HG02870 (cell line): ENCODE measurements at regions not wholly inside any gene's neighbourhood (a gene's known extent, or its start where the extent isn't known, plus 50 kb on each side); places are given as distances from the start of the nearest gene placed in this dataset.
"Not testable (repeated sequence)": the region's sequence is repeated elsewhere in the genome, so short reads cannot be mapped to it uniquely, and the experiment has no call there.

Experiments used
- ATAC-seq: cut with Tn5 transposase; IDR thresholded peaks from one replicate; pipeline ENCODE4 v1.9.1; 2021; ENCODE audit warnings: mild to moderate bottlenecking, moderate library complexity; ENCODE audit not compliant: unreplicated experiment

- ATAC-seq: no peak
Observed at GRCh38 chr5:103990064-103990463, 427.5 kb upstream of the NUDT12 start.

DNA sequence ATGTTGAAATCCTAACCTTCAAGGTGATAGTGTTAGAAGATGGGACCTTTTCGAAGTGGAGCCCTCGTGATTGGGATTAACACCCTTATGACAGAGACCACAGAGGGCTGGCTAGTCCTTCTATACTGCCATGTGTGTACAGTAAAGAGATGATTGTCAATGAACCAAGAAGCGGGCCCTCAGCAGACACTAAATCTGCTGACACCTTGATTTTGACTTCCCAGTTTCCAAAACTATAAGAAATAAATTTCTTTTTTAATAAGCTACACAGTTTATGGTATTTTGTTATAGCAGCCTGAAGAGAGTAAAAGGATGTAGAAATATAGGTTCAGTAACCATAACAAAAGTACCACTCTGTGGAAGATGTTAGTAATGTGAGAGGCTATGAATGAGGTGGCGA is 419.0 kb upstream of the NUDT12 start:
- ATAC-seq: no peak

DNA sequence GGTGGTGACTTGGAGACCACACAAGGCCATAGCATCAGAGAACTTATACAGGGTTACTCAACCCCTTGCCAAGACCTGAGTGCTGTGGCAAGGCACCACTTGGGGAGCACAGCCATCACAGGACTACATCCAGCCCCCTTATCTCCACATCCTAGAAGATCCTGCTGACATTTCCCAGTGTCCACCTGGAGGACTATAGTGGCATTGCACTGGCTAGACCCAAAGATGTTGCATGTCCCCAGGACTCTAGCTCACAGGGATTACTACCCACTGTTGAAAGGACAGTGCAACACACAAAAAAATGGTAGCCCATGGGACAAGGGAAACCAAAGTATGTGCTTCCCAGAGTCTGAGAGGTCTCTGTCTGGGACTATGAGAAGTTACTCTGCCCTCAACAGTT is 411.1 kb upstream of the NUDT12 start:
- no peak for ATAC-seq

DNA sequence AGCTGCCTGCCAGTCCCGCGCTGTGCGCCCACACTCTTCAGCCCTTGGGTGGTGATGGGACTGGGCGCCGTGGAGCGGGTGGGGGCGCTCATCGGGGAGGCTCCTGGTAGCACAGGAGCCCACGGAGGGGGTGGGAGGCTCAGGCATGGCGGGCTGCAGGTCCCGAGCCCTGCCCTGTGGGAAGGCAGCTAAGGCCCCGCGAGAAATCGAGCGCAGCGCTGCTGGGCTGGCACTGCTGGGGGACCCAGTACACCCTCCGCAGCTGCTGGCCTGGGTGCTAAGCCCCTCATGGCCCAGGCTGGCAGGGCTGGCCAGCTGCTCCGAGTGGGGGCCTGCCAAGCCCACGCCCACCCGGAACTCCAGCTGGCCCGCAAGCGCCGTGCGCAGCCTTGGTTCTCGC is 403.7 kb upstream of the NUDT12 start:
- ATAC-seq: not testable (repeated sequence)

DNA sequence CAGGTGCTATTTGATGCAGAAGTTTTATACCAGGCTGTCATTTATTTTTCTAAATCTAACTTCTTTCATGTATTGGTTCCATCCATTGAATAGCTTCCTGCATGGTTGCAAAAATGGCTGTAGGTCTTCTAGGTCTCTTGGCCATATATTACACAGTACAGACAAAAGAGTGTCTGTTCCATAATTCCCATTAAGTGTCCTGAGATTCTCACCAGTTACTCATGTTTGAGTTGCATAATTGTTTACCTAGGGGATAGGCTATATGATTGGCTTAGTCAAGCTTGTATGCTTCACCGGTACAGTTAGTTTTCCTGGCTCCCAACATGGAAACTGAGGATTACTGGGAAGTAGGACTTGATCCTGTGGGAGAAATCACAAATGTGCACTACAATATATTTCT is 399.4 kb upstream of the NUDT12 start:
- no peak for ATAC-seq

- no peak for ATAC-seq
Observed at GRCh38 chr5:103953601-103954382, 391.2 kb upstream of the NUDT12 start.

GRCh38 chr5:103951776-103952175 is 389.2 kb upstream of the NUDT12 start:
- no peak for ATAC-seq

GRCh38 chr5:103943230-103943629 is 380.6 kb upstream of the NUDT12 start:
- ATAC-seq: no peak

GRCh38 chr5:103942587-103943186 is 380.1 kb upstream of the NUDT12 start:
- no peak for ATAC-seq

DNA sequence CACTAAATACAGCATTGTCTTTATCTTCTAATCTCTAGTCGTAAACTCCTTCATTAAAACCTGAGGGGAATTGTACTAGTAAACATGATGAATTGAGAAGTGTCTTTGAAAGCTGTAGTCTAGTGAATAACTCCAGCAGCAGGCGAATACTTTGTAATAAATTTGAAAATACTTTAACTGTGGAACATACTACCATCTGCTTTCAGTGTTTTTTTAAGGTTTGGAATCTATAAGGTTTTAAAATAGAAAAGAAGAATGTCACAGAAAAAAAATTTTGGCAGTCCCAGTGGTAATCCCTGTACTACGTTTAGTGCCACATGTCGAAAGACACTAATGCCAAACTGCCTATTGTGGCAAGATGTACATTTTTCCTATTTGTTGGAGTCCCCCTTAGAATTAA is 379.0 kb upstream of the NUDT12 start:
- no peak for ATAC-seq

DNA sequence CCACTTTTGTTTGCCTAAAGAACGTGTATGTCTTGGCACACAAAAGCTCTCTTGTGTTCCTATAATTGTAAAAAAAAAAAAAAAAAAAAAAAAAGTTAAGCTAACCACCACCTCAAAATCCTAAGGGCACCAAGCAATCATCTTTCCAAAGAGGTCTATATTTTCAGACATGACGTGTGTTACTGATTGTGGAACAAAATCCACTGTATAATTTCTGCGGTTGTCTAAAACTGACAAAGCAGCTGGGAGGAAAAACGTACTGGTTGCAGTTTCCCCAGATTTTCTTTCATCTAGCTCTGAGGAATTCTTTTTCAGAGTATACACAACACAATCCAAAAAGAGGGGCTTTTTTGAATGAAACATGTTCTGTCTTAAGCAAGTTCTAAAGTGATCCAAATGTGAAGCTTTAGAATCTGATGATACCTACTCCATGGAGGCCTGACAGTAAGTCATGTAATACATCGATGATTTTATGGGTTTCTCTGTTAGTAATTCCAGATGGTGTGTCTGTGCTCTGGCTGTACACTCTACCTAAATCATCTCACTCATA is 375.6 kb upstream of the NUDT12 start:
- ATAC-seq: no peak

- ATAC-seq: no peak
Observed at GRCh38 chr5:103929338-103930013, 366.9 kb upstream of the NUDT12 start.

DNA sequence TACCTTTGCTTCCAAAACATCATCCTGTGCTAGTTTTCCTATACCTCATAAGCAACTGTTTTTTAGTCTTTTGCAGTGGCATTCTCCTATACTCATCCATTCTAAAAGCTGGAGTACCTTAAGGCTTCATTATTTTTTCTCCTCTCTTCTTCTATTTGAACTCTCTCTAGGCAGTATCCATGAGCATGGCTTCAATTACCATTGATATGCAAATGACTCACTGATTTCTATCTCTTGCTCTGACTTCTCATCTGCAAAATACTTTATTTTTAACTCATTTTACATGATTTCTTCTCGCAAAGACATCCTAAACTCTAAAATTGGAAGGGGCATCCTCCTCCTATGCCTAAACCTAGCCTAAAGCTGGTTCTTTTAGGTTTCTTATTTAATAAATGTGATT is 365.1 kb upstream of the NUDT12 start:
- ATAC-seq: no peak

DNA sequence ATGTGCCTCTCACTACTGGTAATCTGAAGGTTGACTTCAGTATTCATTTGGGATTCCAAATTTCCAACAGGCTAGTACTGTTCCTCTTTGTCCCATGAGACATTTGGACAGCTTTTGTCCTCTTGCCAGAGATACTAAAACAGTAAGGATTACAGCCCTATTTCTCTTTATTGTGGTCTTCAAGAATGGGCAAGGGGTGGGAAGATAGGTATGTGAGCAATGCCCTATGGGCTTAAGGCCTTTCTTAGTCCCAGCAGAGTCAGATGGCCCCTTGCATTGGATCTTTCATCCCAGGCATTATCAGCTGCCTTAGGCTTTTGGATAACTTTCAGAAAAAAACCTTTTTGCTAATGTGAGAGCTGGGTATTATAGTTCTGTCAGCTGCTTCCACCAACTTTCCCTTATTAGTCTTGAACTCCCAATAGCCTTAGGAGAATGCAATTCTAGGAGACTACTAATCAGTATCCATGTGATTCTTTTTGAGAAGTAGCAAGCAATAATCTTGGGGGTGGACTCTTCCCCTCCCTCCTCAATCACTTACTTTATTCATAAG is 361.1 kb upstream of the NUDT12 start:
- ATAC-seq: no peak

DNA sequence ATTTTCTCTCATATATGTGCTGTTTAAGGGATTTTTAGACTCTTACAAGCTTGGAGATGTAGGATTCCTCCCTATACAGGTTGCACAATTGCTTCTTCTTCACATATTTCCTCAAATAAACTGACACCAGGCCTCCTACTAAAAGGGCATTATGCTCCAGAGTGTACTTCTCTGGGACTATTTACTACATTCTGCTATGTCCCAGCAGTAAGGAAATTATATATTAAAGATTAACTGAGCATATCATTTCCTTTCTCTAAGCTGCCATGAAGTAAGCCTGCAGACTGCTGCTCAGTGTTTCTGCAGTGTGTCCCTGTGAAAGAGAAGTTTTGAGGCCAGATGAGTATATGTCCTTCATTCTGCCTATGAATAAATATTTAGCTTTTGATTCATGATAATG is 356.9 kb upstream of the NUDT12 start:
- no peak for ATAC-seq

DNA sequence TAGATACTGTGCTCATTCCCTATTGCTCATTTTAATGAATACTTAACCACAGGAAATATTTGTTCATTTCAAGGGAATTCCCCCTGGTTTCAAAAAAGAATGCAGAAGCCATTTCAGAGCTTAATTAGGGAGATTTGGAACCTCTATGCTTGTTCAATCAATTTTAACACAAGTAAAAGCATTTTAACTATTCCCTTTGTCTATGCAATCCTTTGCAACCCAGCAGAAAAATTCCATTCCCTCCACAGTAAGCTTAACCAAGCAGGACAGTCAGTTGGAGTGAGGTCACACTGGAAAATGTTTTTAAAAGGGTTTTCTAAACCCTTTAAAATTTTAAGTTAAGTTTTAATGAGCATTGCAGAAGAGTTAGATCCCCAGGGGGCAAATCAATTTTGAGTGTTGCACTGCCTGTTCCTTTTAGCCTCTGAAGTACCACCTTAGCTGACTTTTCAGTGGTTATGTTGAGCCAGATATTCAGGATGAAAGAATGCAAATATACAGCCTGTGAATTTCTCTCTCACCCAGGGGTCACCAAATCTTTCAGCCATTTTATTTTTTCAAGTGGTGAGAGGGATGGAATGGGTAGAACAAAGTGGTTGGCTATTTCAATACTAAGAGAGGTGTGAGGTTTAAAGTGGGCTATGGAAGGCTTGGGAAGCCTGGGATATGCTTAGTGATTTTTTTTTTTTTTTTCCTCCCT is 356.2 kb upstream of the NUDT12 start:
- no peak for ATAC-seq

GRCh38 chr5:103915081-103915480 is 352.5 kb upstream of the NUDT12 start:
- ATAC-seq: no peak

DNA sequence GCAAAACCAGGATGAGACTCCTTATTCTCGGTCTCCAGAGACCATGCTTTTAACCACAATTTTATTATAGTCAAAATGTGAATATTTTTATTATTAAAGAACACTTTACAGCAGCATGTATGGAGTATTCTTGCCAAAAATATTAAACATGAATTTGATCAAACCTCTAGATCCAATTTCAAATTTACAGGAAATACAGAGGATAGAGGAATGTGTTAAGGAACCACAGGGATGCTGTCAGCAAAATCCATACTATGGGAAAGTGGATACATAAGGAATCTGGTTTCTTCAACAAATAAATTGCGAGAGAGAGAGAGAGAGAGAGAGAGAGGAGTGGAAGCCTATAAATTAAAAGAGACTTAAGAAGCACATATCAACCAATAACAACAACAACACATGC is 348.2 kb upstream of the NUDT12 start:
- ATAC-seq: no peak

GRCh38 chr5:103910011-103910410 is 347.4 kb upstream of the NUDT12 start:
- ATAC-seq: no peak

DNA sequence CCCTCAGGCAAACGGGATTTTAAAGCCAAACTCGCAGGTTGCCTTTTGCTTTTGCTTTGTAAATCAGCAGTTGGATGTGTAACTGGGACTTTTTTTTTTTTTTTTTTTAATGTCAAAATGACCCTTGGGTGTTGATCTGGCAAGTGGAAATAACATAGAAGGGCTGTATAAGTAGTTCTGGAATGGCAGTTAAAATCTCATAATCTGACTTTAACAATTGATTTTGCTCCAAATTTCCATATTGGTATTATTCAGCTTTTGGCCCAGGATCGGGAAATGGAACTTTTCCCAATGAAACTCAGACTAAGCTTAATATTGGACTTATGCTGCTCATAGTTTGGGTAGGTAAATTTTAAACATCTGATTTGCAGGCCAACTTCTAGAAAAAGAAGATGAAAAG is 346.8 kb upstream of the NUDT12 start:
- no peak for ATAC-seq
